Right kidney (tissue), 1 donor: ENCODE measurements at regions not wholly inside any gene's neighbourhood (a gene's known extent, or its start where the extent isn't known, plus 50 kb on each side); places are given as distances from the start of the nearest gene placed in this dataset.
"Not testable (repeated sequence)": the region's sequence is repeated elsewhere in the genome, so short reads cannot be mapped to it uniquely, and the experiment has no call there.

Source experiments
- DNase-seq: peaks from one replicate; pipeline ENCODE4 v3.0.0-alpha.2; 2016

GRCh38 chr6:121695329-121695728, 259.9 kb downstream of the GJA1 start:
- DNase-seq, result no peak

DNA sequence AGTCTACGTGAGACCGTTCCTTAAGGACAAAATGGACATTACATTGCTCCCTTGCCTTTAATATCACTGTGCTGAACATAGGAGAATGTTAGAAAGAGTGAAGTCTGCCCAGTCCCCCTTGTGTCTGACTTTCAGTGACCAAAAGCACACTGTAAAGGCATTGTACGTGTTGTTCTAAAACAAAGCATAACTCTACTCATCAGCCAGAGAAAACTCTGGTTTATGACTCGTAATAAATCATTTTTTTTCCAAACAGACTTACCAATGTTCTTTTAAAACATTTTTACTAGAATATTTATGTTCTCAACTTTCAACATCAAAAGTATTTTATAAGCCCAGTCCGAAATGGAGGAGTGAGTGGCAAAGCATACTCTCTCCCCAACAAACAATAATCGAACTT, 262.5 kb downstream of the GJA1 start:
- no peak for DNase-seq

DNA sequence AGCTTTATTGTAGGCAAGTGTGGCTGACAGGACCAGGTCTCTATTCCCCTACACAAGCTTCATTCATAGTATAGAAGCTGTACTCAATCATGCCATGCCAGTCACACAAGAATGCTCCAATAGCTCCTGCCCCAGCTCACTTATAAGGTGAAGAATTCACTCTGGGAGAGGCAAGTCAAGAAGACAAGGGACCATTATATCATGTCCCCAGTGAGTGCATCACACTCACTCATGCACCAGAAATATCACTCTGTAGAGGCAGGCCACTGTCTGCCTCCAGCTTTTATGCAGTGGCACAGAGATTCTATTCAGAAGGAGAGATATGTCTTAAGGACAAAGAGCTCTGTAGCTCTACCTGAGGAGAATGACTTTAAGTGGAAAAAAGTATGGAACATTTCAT, 263.2 kb downstream of the GJA1 start:
- DNase-seq, result no peak

DNA sequence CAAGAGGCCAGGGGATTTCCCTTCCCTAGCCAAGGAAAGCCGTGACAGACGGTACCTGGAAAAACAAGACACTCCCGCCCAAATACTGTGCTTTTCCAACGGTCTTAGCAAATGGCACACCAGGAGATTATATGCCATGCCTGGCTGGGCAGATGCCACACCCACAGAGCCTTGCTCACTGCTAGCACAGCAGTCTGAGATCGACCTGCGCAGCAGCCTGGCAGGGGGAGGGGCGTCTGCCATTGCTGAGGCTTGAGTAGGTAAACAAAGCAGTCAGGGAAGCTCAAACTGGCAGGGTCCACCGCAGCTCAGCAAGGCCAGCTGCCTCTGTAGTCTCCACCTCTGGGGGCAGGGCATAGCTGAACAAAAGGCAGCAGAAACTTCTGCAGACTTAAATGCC, 267.7 kb downstream of the GJA1 start:
- DNase-seq, result not testable (repeated sequence)

GRCh38 chr6:121711472-121711871, 276.0 kb downstream of the GJA1 start:
- no peak for DNase-seq

DNA sequence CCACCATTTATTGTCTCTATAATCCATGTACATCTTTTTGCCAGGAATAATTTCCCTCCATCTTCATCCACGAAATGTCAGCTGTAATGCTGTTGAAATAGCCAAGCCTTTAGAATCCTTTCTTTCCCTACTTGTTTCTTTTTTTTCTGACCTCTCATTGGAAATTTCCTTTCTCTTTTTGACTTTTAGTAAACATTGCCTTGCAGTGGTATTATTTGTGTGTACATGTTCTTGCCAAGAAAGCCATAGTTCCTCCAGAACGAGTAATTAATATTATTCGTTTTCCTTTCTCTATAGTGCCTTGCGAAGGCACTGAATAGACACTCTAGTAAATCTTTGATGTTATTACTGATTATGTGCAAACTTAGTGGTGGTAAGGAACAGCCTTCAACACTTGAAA, 282.2 kb downstream of the GJA1 start:
- DNase-seq, result no peak

GRCh38 chr6:121720867-121721266, 285.4 kb downstream of the GJA1 start:
- DNase-seq, result not testable (repeated sequence)

DNA sequence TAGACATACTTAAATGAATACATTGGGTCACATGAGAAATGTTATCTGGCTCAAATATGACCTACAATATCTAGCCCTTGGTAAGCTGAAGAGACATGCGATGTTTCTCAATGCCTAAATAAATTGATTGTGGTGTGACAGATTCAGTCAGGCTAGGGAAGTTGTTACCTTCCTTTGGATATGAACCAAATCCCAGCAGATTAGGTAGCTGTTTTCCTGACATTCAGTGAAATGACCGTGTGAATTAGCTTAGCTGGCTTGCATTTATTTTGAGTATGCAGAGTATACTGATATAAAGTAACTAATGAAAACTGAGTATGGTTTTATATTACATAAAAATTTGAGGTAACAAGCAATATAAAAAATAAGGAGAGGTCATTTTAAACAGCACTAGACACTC, 288.2 kb downstream of the GJA1 start:
- DNase-seq, result no peak

- DNase-seq, result no peak
Observed at GRCh38 chr6:121724576-121724975, 289.1 kb downstream of the GJA1 start.

GRCh38 chr6:121726596-121726995, 291.1 kb downstream of the GJA1 start:
- no peak for DNase-seq

DNA sequence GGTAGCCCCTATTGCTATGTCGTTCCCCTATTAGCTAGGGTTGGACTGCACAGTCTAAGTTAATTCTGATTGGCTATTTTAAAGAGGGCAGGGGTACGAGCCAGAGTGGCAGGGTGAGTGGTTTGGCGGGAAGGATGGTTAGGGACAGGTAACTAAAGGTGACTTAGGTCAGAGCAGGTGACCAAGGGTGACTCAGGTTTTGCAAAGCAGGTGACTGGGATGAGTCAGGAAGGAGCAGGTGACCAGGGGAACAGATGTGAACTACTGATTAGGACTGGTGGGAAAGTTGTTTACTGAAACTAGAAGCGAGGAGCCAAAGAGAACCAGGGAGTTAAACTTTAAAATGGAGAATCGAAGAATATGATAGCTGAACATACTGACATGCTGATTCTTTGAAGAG, 295.2 kb downstream of the GJA1 start:
- DNase-seq, result no peak

- no peak for DNase-seq
Observed at GRCh38 chr6:121731381-121731780, 295.9 kb downstream of the GJA1 start.

DNA sequence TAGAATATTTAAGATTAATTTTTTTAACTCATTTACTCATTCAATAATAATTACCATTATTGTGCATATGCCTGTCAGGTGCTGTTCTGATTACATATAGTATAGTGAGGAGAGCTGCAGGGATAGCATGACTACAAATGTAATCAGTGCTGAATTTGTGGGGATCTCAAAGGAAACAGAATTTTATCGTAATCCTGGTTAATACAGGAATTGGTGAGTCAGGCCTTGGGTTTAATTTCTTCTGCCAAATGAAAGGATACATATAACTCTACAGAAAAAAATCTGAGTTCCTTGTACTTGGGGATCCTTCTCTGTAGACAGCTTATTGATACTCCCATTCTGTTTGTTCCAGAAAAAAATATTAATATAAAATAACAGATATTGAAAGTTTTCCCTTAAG, 297.2 kb downstream of the GJA1 start:
- no peak for DNase-seq

- no peak for DNase-seq
Observed at GRCh38 chr6:121733234-121733633, 297.8 kb downstream of the GJA1 start.

- DNase-seq, result not testable (repeated sequence)
Observed at GRCh38 chr6:121740188-121740587, 304.7 kb downstream of the GJA1 start.

DNA sequence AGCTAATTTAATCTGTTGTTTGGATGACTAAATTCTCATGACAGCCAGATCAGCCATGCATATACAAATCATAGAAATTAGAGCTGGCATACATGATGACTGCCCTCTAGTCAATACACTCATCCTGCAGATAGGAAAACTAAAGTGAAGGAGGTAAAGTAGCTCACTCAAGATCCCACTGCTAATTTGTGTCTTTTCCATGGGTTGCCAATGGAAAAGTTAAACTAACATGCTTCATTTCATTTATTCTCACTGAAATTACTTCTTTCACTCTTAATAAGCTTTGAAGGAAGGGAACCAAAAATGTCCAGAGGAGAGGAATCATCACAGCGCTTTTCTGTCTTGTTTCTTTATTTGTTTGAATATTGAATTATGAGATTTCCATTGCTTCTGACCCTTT, 308.2 kb downstream of the GJA1 start:
- no peak for DNase-seq

DNA sequence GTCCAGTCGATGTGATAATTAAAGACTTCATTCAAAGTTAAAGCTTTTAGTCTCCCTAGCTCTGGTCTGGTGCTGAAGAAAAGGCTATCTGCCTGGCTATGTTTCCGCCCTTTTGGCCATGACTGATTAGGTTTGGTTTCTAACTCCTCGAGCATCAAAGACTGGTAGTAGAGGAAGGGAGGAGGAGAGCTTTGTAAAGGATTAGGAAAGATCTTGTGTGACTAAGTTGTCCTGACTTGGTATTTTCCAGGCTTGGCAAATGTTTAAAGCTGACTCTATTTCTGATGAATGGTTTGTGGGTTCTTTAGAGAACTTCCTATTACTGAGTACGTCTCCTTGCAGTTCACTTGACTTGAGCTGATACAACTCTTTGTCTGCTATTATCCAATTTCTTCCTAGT, 312.9 kb downstream of the GJA1 start:
- no peak for DNase-seq

- no peak for DNase-seq
Observed at GRCh38 chr6:121748850-121749249, 313.4 kb downstream of the GJA1 start.

- DNase-seq, result no peak
Observed at GRCh38 chr6:121755485-121755884, 320.0 kb downstream of the GJA1 start.

GRCh38 chr6:121756666-121757065, 321.2 kb downstream of the GJA1 start:
- no peak for DNase-seq

- no peak for DNase-seq
Observed at GRCh38 chr6:121759370-121759769, 323.9 kb downstream of the GJA1 start.

- no peak for DNase-seq
Observed at GRCh38 chr6:121760191-121760590, 324.7 kb downstream of the GJA1 start.

- DNase-seq, result no peak
Observed at GRCh38 chr6:121760745-121761144, 325.3 kb downstream of the GJA1 start.

GRCh38 chr6:121764493-121764892, 329.0 kb downstream of the GJA1 start:
- DNase-seq, result no peak

- no peak for DNase-seq
Observed at GRCh38 chr6:121765060-121765459, 329.6 kb downstream of the GJA1 start.

DNA sequence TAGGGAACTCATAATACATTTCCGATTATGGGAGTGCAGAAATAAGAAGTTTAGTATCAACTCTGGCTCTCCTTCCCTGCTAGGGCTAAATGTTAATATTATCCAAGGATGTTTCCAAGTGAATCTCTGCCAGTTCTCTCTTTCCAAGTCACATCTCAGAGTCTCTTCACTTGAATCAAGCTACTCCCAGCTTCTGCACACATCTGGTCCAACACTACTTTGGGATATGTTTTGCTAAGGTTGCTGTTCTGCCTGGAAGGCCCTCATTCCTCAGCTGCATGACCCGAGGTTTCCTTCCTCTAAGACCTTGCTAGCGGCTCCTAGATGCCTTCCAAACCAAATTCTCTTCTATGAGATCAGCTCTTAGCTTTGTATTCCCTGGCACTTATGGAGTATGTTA, 331.8 kb downstream of the GJA1 start:
- no peak for DNase-seq
